ENCODE measurements at regions not wholly inside any gene's neighbourhood (a gene's known extent, or its start where the extent isn't known, plus 50 kb on each side); places are given as distances from the start of the nearest gene placed in this dataset.

GRCh38 chr6:37115236-37115895 is 54.6 kb upstream of the PIM1 start:
- no peak for TF ChIP-seq CTCF (IDR thresholded peaks at IDR 0.05; ENCODE audit: low read depth, low read length, poor library complexity, severe bottlenecking)
- TF ChIP-seq EZH2phosphoT487 (IDR thresholded peaks at IDR 0.05; ENCODE audit: borderline replicate concordance, low read length): no peak

All from DOHH2 (cell line).